HEK293 (cell line): ENCODE measurements at regions not wholly inside any gene's neighbourhood (a gene's known extent, or its start where the extent isn't known, plus 50 kb on each side); places are given as distances from the start of the nearest gene placed in this dataset.

Source experiments
- CTCF ChIA-PET: fragments of 350-600 bp; formaldehyde crosslinking; extraction: SDS; loops from one replicate; lab custom pipeline; 2021; ENCODE audit warnings: antibody characterized with exemption; lab: Yijun Ruan, JAX
- POLR2A ChIA-PET: fragments of 300-600 bp; formaldehyde crosslinking; extraction: SDS; loops from one replicate; lab custom pipeline; 2020; ENCODE audit warnings: antibody characterized with exemption, inconsistent platforms; lab: Yijun Ruan, JAX
- H3K27ac ChIP-seq: fragments of 200-500 bp; sonication (Bioruptor generic); 2 replicates; pipeline ENCODE4 v1.5.1; 2014; ENCODE audit warnings: low read depth, low read length, control low read depth, inconsistent platforms; ENCODE audit errors: extremely low read depth
- H3K36me3 ChIP-seq, 2 experiments: fragments of 200-500 bp in 1 of 2; sonication (Bioruptor generic) in 1 of 2; 1 replicate in 1 of 2; 2 replicates in 1 of 2; pipeline ENCODE4 v1.5.1; 2014 to 2017; ENCODE audit warnings: inconsistent platforms in 2 of 2, low read length in 2 of 2; ENCODE audit not compliant: control insufficient read depth in 2 of 2, insufficient read depth in 1 of 2
- H3K4me1 ChIP-seq: fragments of 200-500 bp; sonication (Bioruptor generic); 2 replicates; pipeline ENCODE4 v1.5.1; 2014; ENCODE audit warnings: mild to moderate bottlenecking, low read length, inconsistent platforms; ENCODE audit not compliant: control insufficient read depth, insufficient read depth
- H3K4me3 ChIP-seq: 2 replicates; pipeline ENCODE4 v1.5.1; 2011; ENCODE audit warnings: low read depth, mild to moderate bottlenecking, control low read depth, low read length, moderate library complexity
- H3K9me3 ChIP-seq: fragments of 200-500 bp; sonication (Bioruptor generic); 2 replicates; pipeline ENCODE4 v1.5.1; 2014; ENCODE audit warnings: low read depth, low read length, inconsistent platforms; ENCODE audit not compliant: control insufficient read depth, insufficient read depth
- HOXD13 ChIP-seq: sonication (generic); formaldehyde crosslinking; IDR thresholded peaks from 2 replicates; pipeline ENCODE4 v1.8.0; 2022; ENCODE audit warnings: missing genetic modification reagents, borderline replicate concordance
- MYNN ChIP-seq: fragments of 450-650 bp; formaldehyde crosslinking; IDR thresholded peaks from 2 replicates; pipeline ENCODE4 v1.5.1; 2016; ENCODE audit warnings: missing biosample characterization, missing genetic modification characterization, borderline replicate concordance
- WT1 ChIP-seq: fragments of 450-650 bp; formaldehyde crosslinking; IDR thresholded peaks from 2 replicates; pipeline ENCODE4 v1.5.1; 2016; ENCODE audit warnings: missing biosample characterization, missing genetic modification characterization
- ZEB2 ChIP-seq: fragments of 450-650 bp; formaldehyde crosslinking; IDR thresholded peaks from 2 replicates; pipeline ENCODE4 v1.5.1; 2016; ENCODE audit warnings: missing biosample characterization, missing genetic modification characterization
- ZFP3 ChIP-seq: fragments of 450-650 bp; formaldehyde crosslinking; IDR thresholded peaks from 2 replicates; pipeline ENCODE4 v1.5.1; 2016; ENCODE audit warnings: low read depth, missing biosample characterization, missing genetic modification characterization
- ZFP37 ChIP-seq: fragments of 450-650 bp; formaldehyde crosslinking; IDR thresholded peaks from 2 replicates; pipeline ENCODE4 v1.5.1; 2016; ENCODE audit warnings: missing biosample characterization, missing genetic modification characterization
- ZIC2 ChIP-seq: fragments of 450-650 bp; formaldehyde crosslinking; IDR thresholded peaks from 2 replicates; pipeline ENCODE4 v1.5.1; 2016; ENCODE audit warnings: missing biosample characterization, missing genetic modification characterization
- ZNF10 ChIP-seq: fragments of 450-650 bp; formaldehyde crosslinking; IDR thresholded peaks from 2 replicates; pipeline ENCODE4 v1.5.1; 2017; ENCODE audit warnings: missing biosample characterization, missing genetic modification characterization
- ZNF169 ChIP-seq: fragments of 450-650 bp; formaldehyde crosslinking; IDR thresholded peaks from 2 replicates; pipeline ENCODE4 v1.5.1; 2016; ENCODE audit warnings: missing biosample characterization, missing genetic modification characterization
- ZNF2 ChIP-seq: fragments of 450-650 bp; formaldehyde crosslinking; IDR thresholded peaks from 2 replicates; pipeline ENCODE4 v1.5.1; 2016; ENCODE audit warnings: missing biosample characterization, missing genetic modification characterization
- ZNF501 ChIP-seq: fragments of 450-650 bp; formaldehyde crosslinking; IDR thresholded peaks from 2 replicates; pipeline ENCODE4 v1.5.1; 2016; ENCODE audit warnings: missing biosample characterization, missing genetic modification characterization
- ZNF544 ChIP-seq: fragments of 450-650 bp; formaldehyde crosslinking; IDR thresholded peaks from 2 replicates; pipeline ENCODE4 v1.5.0; 2017; ENCODE audit warnings: missing biosample characterization, missing genetic modification characterization
- TF ChIP-seq, protein P1 (sequence below): fragments of 450-650 bp; formaldehyde crosslinking; IDR thresholded peaks from 2 replicates; pipeline ENCODE4 v1.5.1; 2016; ENCODE audit warnings: missing biosample characterization, missing genetic modification characterization
- TF ChIP-seq, protein P2 (sequence below): fragments of 450-650 bp; formaldehyde crosslinking; IDR thresholded peaks from 2 replicates; pipeline ENCODE4 v1.5.1; 2016; ENCODE audit warnings: missing biosample characterization, missing genetic modification characterization
- TF ChIP-seq, protein P3 (sequence below): fragments of 450-650 bp; formaldehyde crosslinking; IDR thresholded peaks from 2 replicates; pipeline ENCODE4 v1.5.1; 2016; ENCODE audit warnings: missing biosample characterization, missing genetic modification characterization
- TF ChIP-seq, protein P4 (sequence below): fragments of 450-650 bp; formaldehyde crosslinking; IDR thresholded peaks from 2 replicates; pipeline ENCODE4 v1.5.1; 2016; ENCODE audit warnings: missing biosample characterization, missing genetic modification characterization
- TF ChIP-seq, protein P5 (sequence below): fragments of 450-650 bp; formaldehyde crosslinking; IDR thresholded peaks from 2 replicates; pipeline ENCODE4 v1.5.1; 2016; ENCODE audit warnings: missing biosample characterization, missing genetic modification characterization

DNA sequence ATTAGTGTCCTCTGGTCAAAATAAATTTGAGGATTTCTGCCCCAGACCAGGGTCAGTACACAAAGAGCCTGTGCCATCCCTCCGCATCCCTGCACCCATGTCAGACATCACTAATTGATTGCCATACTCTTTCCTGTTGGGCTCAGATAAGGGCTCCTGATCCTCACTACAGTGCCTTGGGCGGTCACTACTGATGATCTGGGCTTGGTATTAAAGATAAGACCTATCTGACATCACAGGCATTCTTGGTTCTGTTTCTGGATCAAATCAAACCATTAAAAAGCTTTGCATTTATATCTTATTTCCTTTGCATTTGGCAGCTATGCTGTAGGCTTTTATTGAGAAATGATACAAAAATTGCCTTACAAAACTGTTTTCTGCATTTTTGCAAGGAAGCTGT is 103.5 kb upstream of the TENM4 start (continued):
- TF ChIP-seq, protein P1, sequence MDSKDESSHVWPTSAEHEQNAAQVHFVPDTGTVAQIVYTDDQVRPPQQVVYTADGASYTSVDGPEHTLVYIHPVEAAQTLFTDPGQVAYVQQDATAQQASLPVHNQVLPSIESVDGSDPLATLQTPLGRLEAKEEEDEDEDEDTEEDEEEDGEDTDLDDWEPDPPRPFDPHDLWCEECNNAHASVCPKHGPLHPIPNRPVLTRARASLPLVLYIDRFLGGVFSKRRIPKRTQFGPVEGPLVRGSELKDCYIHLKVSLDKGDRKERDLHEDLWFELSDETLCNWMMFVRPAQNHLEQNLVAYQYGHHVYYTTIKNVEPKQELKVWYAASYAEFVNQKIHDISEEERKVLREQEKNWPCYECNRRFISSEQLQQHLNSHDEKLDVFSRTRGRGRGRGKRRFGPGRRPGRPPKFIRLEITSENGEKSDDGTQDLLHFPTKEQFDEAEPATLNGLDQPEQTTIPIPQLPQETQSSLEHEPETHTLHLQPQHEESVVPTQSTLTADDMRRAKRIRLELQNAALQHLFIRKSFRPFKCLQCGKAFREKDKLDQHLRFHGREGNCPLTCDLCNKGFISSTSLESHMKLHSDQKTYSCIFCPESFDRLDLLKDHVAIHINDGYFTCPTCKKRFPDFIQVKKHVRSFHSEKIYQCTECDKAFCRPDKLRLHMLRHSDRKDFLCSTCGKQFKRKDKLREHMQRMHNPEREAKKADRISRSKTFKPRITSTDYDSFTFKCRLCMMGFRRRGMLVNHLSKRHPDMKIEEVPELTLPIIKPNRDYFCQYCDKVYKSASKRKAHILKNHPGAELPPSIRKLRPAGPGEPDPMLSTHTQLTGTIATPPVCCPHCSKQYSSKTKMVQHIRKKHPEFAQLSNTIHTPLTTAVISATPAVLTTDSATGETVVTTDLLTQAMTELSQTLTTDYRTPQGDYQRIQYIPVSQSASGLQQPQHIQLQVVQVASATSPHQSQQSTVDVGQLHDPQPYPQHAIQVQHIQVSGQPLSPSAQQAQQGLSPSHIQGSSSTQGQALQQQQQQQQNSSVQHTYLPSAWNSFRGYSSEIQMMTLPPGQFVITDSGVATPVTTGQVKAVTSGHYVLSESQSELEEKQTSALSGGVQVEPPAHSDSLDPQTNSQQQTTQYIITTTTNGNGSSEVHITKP (tag by site-specific recombination), result no peak
- TF ChIP-seq HOXD13 (CRISPR knock-in tag) (no peak), ZEB2 (tag by site-specific recombination) (no peak)
- TF ChIP-seq, protein P2, sequence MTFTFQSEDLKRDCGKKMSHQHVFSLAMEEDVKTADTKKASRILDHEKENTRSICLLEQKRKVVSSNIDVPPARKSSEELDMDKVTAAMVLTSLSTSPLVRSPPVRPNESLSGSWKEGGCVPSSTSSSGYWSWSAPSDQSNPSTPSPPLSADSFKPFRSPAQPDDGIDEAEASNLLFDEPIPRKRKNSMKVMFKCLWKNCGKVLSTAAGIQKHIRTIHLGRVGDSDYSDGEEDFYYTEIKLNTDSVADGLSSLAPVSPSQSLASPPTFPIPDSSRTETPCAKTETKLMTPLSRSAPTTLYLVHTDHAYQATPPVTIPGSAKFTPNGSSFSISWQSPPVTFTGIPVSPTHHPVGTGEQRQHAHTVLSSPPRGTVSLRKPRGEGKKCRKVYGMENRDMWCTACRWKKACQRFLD (tag by site-specific recombination), result no peak
- TF ChIP-seq, protein P3, sequence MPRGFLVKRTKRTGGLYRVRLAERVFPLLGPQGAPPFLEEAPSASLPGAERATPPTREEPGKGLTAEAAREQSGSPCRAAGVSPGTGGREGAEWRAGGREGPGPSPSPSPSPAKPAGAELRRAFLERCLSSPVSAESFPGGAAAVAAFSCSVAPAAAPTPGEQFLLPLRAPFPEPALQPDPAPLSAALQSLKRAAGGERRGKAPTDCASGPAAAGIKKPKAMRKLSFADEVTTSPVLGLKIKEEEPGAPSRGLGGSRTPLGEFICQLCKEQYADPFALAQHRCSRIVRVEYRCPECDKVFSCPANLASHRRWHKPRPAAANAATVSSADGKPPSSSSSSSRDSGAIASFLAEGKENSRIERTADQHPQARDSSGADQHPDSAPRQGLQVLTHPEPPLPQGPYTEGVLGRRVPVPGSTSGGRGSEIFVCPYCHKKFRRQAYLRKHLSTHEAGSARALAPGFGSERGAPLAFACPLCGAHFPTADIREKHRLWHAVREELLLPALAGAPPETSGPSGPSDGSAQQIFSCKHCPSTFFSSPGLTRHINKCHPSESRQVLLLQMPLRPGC, result no peak
- TF ChIP-seq, protein P4, sequence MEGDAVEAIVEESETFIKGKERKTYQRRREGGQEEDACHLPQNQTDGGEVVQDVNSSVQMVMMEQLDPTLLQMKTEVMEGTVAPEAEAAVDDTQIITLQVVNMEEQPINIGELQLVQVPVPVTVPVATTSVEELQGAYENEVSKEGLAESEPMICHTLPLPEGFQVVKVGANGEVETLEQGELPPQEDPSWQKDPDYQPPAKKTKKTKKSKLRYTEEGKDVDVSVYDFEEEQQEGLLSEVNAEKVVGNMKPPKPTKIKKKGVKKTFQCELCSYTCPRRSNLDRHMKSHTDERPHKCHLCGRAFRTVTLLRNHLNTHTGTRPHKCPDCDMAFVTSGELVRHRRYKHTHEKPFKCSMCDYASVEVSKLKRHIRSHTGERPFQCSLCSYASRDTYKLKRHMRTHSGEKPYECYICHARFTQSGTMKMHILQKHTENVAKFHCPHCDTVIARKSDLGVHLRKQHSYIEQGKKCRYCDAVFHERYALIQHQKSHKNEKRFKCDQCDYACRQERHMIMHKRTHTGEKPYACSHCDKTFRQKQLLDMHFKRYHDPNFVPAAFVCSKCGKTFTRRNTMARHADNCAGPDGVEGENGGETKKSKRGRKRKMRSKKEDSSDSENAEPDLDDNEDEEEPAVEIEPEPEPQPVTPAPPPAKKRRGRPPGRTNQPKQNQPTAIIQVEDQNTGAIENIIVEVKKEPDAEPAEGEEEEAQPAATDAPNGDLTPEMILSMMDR (tag by site-specific recombination), result no peak

DNA sequence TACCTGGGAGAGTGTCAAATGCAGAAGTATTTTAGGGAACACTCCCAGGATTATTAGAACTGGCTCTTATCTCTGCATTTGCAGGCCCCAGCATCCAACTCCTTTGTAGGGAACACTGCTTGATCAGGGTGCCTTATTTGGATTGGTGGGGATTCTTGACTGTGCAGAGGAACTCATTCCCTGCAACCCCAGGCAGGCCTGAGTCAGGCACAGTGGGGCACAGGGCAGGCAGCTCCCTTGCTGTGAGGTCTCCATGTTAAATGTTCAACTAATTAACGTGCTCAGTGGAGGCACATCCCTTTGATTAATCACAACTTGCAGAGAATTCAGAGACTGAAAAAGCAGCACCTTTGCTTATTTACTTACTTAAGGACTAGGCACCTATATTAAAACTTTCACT is 102.3 kb upstream of the TENM4 start:
- ChIA-PET POLR2A (no interaction called here), CTCF (no interaction called here)
- no peak overlapping the region for H3K4me3 ChIP-seq
- H3K4me1 ChIP-seq, result no peaks in the 10 kb centered on the region
- H3K27ac ChIP-seq, result no peak overlapping the region
- no peaks in the 10 kb centered on the region for H3K36me3 ChIP-seq
- no peaks in the 10 kb centered on the region for H3K9me3 ChIP-seq
- TF ChIP-seq ZIC2 (tag by site-specific recombination) (peak; percentile 39; the same call in 1 of the 2 replicates), ZFP3 (tag by site-specific recombination) (no peak), ZNF544 (tag by site-specific recombination) (no peak)

DNA sequence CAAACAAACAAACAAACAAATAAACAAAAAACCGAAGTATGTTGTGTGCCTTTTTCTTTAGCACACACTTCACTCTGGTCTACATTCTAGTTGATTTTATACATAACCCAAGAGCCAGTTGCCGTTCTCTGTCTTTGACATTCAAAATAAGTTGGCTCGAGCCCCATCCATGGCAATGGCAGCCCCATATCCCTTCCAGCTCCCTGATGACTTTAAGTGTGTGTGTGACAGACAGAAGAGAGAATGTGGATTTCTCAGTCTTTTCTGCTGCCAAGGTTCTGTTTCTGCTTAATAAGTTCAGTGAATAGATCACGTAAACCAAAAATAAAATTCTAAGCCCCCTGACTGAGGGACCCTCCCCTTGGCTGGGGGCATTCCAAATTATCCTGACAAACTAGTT is 100.6 kb upstream of the TENM4 start:
- TF ChIP-seq WT1 (no peak), ZNF10 (tag by site-specific recombination) (no peak), MYNN (tag by site-specific recombination) (no peak), ZFP37 (no peak), ZNF169 (tag by site-specific recombination) (no peak), ZNF501 (tag by site-specific recombination) (no peak), ZNF2 (tag by site-specific recombination) (no peak)
- TF ChIP-seq, protein P5, sequence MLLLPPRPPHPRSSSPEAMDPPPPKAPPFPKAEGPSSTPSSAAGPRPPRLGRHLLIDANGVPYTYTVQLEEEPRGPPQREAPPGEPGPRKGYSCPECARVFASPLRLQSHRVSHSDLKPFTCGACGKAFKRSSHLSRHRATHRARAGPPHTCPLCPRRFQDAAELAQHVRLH (tag by site-specific recombination), result no peak
- POLR2A ChIA-PET, result no interaction called here
- Histone ChIP-seq H3K27ac (no peak overlapping the region), H3K36me3 (no peaks in the 10 kb centered on the region), H3K4me3 (no peak overlapping the region), H3K4me1 (no peaks in the 10 kb centered on the region), H3K9me3 (no peaks in the 10 kb centered on the region)
- CTCF ChIA-PET, result no interaction called here
